ENCODE measurements at regions not wholly inside any gene's neighbourhood (a gene's known extent, or its start where the extent isn't known, plus 50 kb on each side); places are given as distances from the start of the nearest gene placed in this dataset.

- no TSS peak for BruUV-seq (replicated peaks)
- H3K4me1 ChIP-seq (ENCODE audit: insufficient read depth, low read length, poor library complexity, severe bottlenecking) = no peaks in the 10 kb centered on the region
- POLR2A ChIA-PET (ENCODE audit: low non-redundant PET) = no interaction called here
- CTCF ChIA-PET = no interaction called here
- H3K36me3 ChIP-seq (ENCODE audit: insufficient read depth, low read length, poor library complexity, severe bottlenecking) = no peaks in the 10 kb centered on the region
- intact Hi-C loops (cut with micrococcal nuclease; ENCODE audit: unreplicated experiment) = no loop called here
- H3K27me3 ChIP-seq (replicated peaks; ENCODE audit: insufficient read depth, low read depth, low read length, poor library complexity) = peaks cover 3% of the 10 kb centered on the region
- TF ChIP-seq, protein P1, sequence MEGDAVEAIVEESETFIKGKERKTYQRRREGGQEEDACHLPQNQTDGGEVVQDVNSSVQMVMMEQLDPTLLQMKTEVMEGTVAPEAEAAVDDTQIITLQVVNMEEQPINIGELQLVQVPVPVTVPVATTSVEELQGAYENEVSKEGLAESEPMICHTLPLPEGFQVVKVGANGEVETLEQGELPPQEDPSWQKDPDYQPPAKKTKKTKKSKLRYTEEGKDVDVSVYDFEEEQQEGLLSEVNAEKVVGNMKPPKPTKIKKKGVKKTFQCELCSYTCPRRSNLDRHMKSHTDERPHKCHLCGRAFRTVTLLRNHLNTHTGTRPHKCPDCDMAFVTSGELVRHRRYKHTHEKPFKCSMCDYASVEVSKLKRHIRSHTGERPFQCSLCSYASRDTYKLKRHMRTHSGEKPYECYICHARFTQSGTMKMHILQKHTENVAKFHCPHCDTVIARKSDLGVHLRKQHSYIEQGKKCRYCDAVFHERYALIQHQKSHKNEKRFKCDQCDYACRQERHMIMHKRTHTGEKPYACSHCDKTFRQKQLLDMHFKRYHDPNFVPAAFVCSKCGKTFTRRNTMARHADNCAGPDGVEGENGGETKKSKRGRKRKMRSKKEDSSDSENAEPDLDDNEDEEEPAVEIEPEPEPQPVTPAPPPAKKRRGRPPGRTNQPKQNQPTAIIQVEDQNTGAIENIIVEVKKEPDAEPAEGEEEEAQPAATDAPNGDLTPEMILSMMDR (conservative IDR thresholded peaks at IDR 0.05; ENCODE audit: low read depth, low read length) = no peak
- no peak for TF ChIP-seq EZH2 (IDR thresholded peaks at IDR 0.05; ENCODE audit: borderline replicate concordance, low read depth, low read length, poor library complexity, severe bottlenecking)
- no peak for DNase-seq (ENCODE audit: low spot score)
- H3K9me3 ChIP-seq (ENCODE audit: low read depth, low read length, poor library complexity, severe bottlenecking) = no peaks in the 10 kb centered on the region
- no peak overlapping the region for H3K27ac ChIP-seq (ENCODE audit: low read depth, low read length, poor library complexity, severe bottlenecking)
- no peak overlapping the region for H3K4me3 ChIP-seq (ENCODE audit: low read depth, low read length, poor library complexity, severe bottlenecking)
Measured at GRCh38 chr5:171592076-171592475, 172.6 kb downstream of the FGF18 start.

- TF ChIP-seq EZH2 (IDR thresholded peaks at IDR 0.05; ENCODE audit: borderline replicate concordance, low read depth, low read length, poor library complexity, severe bottlenecking) = no peak
- TF ChIP-seq, protein P1 (conservative IDR thresholded peaks at IDR 0.05; ENCODE audit: low read depth, low read length) = no peak
- ChIA-PET CTCF (interaction anchor here (0.6 kb wide), 1 partner anchor 445 kb away, joined by 7 read pairs; no protein-coding TSS in a partner anchor), POLR2A (ENCODE audit: low non-redundant PET) (no interaction called here)
Measured at GRCh38 chr5:171592736-171593135, 173.3 kb downstream of the FGF18 start.

DNA sequence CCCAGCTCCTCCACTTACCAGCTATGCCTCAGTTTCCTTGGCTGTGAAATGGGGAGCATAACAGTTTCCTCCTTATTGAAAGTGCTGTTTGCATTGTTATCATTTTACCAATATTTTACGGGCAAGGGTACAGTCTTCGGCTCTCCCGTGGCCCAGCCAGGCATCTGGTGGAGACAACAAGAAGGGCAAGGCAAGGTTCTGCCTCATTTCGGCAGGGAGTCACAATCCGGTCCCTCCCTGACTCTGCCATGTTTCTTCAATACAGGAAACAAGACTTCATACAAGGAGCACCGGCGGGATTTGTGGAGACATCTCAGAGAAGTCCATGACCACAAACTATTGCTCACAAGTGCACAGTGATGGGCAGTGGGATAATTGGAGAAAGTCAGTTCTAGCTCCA is 174.0 kb downstream of the FGF18 start:
- peaks cover 3% of the 10 kb centered on the region for H3K27me3 ChIP-seq (replicated peaks; ENCODE audit: insufficient read depth, low read depth, low read length, poor library complexity)
- H3K36me3 ChIP-seq (ENCODE audit: insufficient read depth, low read length, poor library complexity, severe bottlenecking) = no peaks in the 10 kb centered on the region
- ChIA-PET CTCF (interaction anchor here (0.6 kb wide), 1 partner anchor 444 kb away, joined by 7 read pairs; no protein-coding TSS in a partner anchor), POLR2A (ENCODE audit: low non-redundant PET) (no interaction called here)
- no peaks in the 10 kb centered on the region for H3K4me1 ChIP-seq (ENCODE audit: insufficient read depth, low read length, poor library complexity, severe bottlenecking)
- BruUV-seq (replicated peaks) = no TSS peak
- H3K9me3 ChIP-seq (ENCODE audit: low read depth, low read length, poor library complexity, severe bottlenecking) = no peaks in the 10 kb centered on the region
- DNase-seq (ENCODE audit: low spot score) = no peak
- H3K27ac ChIP-seq (ENCODE audit: low read depth, low read length, poor library complexity, severe bottlenecking) = no peak overlapping the region
- intact Hi-C loops (cut with micrococcal nuclease; ENCODE audit: unreplicated experiment) = no loop called here
- TF ChIP-seq EZH2 (IDR thresholded peaks at IDR 0.05; ENCODE audit: borderline replicate concordance, low read depth, low read length, poor library complexity, severe bottlenecking) = no peak
- TF ChIP-seq, protein P1 (conservative IDR thresholded peaks at IDR 0.05; ENCODE audit: low read depth, low read length) = no peak
- H3K4me3 ChIP-seq (ENCODE audit: low read depth, low read length, poor library complexity, severe bottlenecking) = no peak overlapping the region

More at GRCh38 chr5:171592736-171593135, 173.3 kb downstream of the FGF18 start:
- peaks cover 3% of the 10 kb centered on the region for H3K27me3 ChIP-seq (replicated peaks; ENCODE audit: insufficient read depth, low read depth, low read length, poor library complexity)
- H3K4me3 ChIP-seq (ENCODE audit: low read depth, low read length, poor library complexity, severe bottlenecking) = no peak overlapping the region
- no peaks in the 10 kb centered on the region for H3K4me1 ChIP-seq (ENCODE audit: insufficient read depth, low read length, poor library complexity, severe bottlenecking)
- H3K27ac ChIP-seq (ENCODE audit: low read depth, low read length, poor library complexity, severe bottlenecking) = no peak overlapping the region
- no TSS peak for BruUV-seq (replicated peaks)
- no peak for DNase-seq (ENCODE audit: low spot score)
- H3K36me3 ChIP-seq (ENCODE audit: insufficient read depth, low read length, poor library complexity, severe bottlenecking) = no peaks in the 10 kb centered on the region
- intact Hi-C loops (cut with micrococcal nuclease; ENCODE audit: unreplicated experiment) = no loop called here
- no peaks in the 10 kb centered on the region for H3K9me3 ChIP-seq (ENCODE audit: low read depth, low read length, poor library complexity, severe bottlenecking)

All from A673 (cell line).